ENCODE measurements at regions not wholly inside any gene's neighbourhood (a gene's known extent, or its start where the extent isn't known, plus 50 kb on each side); places are given as distances from the start of the nearest gene placed in this dataset.

DNA sequence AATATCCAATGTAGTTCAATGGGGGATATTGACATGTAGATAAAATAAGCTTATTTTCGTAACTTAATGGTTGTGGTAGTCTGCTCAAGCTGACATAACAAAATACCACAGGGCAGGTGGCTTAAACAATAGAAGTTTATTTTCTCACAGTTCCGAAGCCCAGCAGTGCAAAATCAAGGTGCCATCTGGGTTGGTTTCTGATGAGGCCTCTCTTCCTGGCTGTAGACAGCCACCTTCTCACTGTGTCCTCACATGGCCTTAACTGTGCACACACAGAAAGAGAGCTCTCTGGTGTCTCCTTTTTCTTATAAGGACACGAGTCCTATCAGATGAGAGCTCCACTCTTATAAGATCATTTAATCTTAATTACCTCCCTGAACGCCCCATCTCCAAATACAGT is 64.8 kb upstream of the IPO9 start:
- no peak for TF ChIP-seq POLR2A (IDR thresholded peaks at IDR 0.05)
- TF ChIP-seq, protein P1, sequence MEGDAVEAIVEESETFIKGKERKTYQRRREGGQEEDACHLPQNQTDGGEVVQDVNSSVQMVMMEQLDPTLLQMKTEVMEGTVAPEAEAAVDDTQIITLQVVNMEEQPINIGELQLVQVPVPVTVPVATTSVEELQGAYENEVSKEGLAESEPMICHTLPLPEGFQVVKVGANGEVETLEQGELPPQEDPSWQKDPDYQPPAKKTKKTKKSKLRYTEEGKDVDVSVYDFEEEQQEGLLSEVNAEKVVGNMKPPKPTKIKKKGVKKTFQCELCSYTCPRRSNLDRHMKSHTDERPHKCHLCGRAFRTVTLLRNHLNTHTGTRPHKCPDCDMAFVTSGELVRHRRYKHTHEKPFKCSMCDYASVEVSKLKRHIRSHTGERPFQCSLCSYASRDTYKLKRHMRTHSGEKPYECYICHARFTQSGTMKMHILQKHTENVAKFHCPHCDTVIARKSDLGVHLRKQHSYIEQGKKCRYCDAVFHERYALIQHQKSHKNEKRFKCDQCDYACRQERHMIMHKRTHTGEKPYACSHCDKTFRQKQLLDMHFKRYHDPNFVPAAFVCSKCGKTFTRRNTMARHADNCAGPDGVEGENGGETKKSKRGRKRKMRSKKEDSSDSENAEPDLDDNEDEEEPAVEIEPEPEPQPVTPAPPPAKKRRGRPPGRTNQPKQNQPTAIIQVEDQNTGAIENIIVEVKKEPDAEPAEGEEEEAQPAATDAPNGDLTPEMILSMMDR (IDR thresholded peaks at IDR 0.05), result no peak
- no peak for TF ChIP-seq POLR2AphosphoS5 (IDR thresholded peaks at IDR 0.05)
